Upper lobe of left lung (tissue), 6 donors: ENCODE measurements at regions not wholly inside any gene's neighbourhood (a gene's known extent, or its start where the extent isn't known, plus 50 kb on each side); places are given as distances from the start of the nearest gene placed in this dataset.

Experiments
- ATAC-seq, 2 donors: fragments of 200-7000 bp; cut with Tn5 transposase; one replicate each; pipeline ENCODE4 v1.9.1; 2022; ENCODE audit warnings: mild to moderate bottlenecking in 2 of 2, moderate library complexity in 2 of 2; ENCODE audit not compliant: low FRiP score in 2 of 2
- DNase-seq, 2 donors: peaks; one replicate each; pipeline ENCODE4 v3.0.0-alpha.2; 2019 to 2020
- H3K27ac ChIP-seq, 4 donors: fragments of 200-600 bp; sonication (generic); one replicate each; pipeline ENCODE4 v1.5.1; 2016 to 2019
- H3K27me3 ChIP-seq, 4 donors: fragments of 200-600 bp; sonication (generic); one replicate each; pipeline ENCODE4 v1.5.1; 2017 to 2019
- H3K36me3 ChIP-seq, 4 donors: fragments of 200-600 bp; sonication (generic); one replicate each; pipeline ENCODE4 v1.5.1; 2016 to 2019
- H3K4me1 ChIP-seq, 4 donors: fragments of 200-600 bp; sonication (generic); one replicate each; pipeline ENCODE4 v1.5.1; 2018 to 2019
- H3K4me3 ChIP-seq, 4 donors: fragments of 200-600 bp; sonication (generic); one replicate each; pipeline ENCODE4 v1.5.1; 2017 to 2019; ENCODE audit warnings: mild to moderate bottlenecking in 2 of 4, moderate library complexity in 1 of 4
- H3K9me3 ChIP-seq, 4 donors: fragments of 200-600 bp; sonication (generic); one replicate each; pipeline ENCODE4 v1.5.1; 2018 to 2019
- EP300 ChIP-seq, 4 donors: sonication (generic); formaldehyde crosslinking; IDR thresholded peaks; one replicate each; pipeline ENCODE4 v1.5.1; 2017; ENCODE audit warnings: antibody characterized with exemption in 4 of 4, control low read depth in 2 of 4
- POLR2A ChIP-seq, 4 donors: fragments of 450-650 bp; IDR thresholded peaks; one replicate each; pipeline ENCODE4 v1.5.1; 2016 to 2017; ENCODE audit warnings: antibody characterized with exemption in 4 of 4, mild to moderate bottlenecking in 2 of 4
- POLR2AphosphoS5 ChIP-seq, 2 donors: sonication (generic); formaldehyde crosslinking; IDR thresholded peaks; one replicate each; pipeline ENCODE4 v1.5.1; 2017; ENCODE audit warnings: antibody characterized with exemption in 2 of 2
- WGBS, 2 donors: methylation state at CpG; one replicate each; pipeline ENCODE4 v1.1.5; 2017 to 2018; 5-methylcytosine and 5-hydroxymethylcytosine counted together
- TF ChIP-seq, protein P1 (sequence below), 6 experiments: fragments of 450-650 bp in 4 of 6; fragments of 200-600 bp in 2 of 6; sonication (generic) in 2 of 6; IDR thresholded peaks; one replicate each; pipeline ENCODE4 v1.5.1; 2016 to 2019; ENCODE audit warnings: antibody characterized with exemption in 6 of 6
- donor health status: DM: no; HTN: no; CAD: no; lungs with moderate emphysema.
- donor health status: DM: no; HTN: yes; CAD: no; lungs with severe emphysema.

DNA sequence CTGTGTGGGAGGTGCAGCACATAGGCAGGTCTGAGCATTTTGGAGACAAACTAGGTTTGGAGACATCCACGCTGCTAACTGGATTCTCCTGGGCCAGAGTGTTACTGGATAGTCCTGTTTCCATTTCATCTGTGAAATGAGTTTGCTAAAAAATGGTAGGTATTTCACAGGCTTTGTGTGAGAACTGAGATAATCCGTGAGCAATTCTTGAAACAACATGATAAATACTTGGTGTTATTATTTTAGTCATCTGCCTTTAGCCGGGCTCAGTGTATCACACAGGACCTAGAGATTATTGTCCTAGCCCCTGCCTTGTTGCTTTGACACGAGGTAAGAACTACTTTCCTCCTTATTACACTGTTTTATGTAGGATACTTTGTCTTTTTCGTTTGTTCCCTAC lies 63.0 kb downstream of the PRR18 start:
- DNase-seq (no peak), ATAC-seq (no peak)
- TF ChIP-seq, protein P1, sequence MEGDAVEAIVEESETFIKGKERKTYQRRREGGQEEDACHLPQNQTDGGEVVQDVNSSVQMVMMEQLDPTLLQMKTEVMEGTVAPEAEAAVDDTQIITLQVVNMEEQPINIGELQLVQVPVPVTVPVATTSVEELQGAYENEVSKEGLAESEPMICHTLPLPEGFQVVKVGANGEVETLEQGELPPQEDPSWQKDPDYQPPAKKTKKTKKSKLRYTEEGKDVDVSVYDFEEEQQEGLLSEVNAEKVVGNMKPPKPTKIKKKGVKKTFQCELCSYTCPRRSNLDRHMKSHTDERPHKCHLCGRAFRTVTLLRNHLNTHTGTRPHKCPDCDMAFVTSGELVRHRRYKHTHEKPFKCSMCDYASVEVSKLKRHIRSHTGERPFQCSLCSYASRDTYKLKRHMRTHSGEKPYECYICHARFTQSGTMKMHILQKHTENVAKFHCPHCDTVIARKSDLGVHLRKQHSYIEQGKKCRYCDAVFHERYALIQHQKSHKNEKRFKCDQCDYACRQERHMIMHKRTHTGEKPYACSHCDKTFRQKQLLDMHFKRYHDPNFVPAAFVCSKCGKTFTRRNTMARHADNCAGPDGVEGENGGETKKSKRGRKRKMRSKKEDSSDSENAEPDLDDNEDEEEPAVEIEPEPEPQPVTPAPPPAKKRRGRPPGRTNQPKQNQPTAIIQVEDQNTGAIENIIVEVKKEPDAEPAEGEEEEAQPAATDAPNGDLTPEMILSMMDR (IDR thresholded peaks at IDR 0.05): no peak
- TF ChIP-seq EP300 (IDR thresholded peaks at IDR 0.05) (no peak), POLR2AphosphoS5 (IDR thresholded peaks at IDR 0.05) (no peak), POLR2A (IDR thresholded peaks at IDR 0.05) (no peak)
- 67 to 73% methylated on average over 5 of the region's 5 CpGs for WGBS, 2 donors
- H3K27me3 ChIP-seq: no peaks in the 10 kb centered on the region
- H3K27ac ChIP-seq: no peak overlapping the region
- H3K9me3 ChIP-seq: no peaks in the 10 kb centered on the region
- no peaks in the 10 kb centered on the region for H3K36me3 ChIP-seq
- H3K4me1 ChIP-seq: no peaks in the 10 kb centered on the region
- H3K4me3 ChIP-seq: no peak overlapping the region

DNA sequence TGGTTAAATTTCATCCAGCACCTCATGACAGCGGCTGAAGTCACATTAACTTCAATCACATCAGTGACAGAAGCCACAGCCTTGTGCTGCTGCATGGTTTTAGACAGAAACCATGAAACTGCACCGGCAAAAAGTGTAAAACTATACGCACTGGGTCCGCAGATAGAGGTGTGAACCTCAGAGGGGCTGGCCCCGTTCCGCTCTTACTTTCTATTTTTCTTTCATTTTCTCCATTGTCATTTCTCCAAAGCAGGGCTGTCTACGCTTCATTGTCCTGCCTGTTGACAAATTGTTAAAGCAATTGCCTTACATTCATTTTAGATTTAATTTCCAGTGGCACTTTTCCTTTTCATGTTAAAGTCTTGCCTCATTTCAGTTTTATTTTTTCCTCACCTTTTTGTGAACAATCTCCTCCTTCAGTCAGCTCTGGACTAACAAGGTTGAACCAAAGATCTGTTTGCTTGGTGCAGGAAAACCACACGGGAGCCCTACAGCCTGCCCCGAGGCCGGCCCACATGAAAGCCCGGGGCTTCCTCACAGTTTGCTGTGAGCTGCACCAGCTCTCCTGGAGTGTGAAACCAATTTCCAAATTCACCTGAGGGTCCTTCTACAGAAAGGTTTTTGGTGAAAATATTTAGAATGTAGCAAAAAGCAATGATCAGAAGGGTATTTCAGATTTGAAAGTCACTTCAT lies 63.7 kb downstream of the PRR18 start:
- no peaks in the 10 kb centered on the region for H3K27me3 ChIP-seq
- H3K27ac ChIP-seq: no peak overlapping the region
- ATAC-seq: no peak
- no peak for DNase-seq
- WGBS, 2 donors: 50 to 57% methylated on average over 11 of the region's 11 CpGs
- TF ChIP-seq POLR2AphosphoS5 (IDR thresholded peaks at IDR 0.05) (no peak), EP300 (IDR thresholded peaks at IDR 0.05) (no peak), POLR2A (IDR thresholded peaks at IDR 0.05) (no peak)
- TF ChIP-seq, protein P1 (IDR thresholded peaks at IDR 0.05): no peak
- no peak overlapping the region for H3K4me3 ChIP-seq
- no peaks in the 10 kb centered on the region for H3K36me3 ChIP-seq
- H3K4me1 ChIP-seq: no peaks in the 10 kb centered on the region
- H3K9me3 ChIP-seq: no peaks in the 10 kb centered on the region

DNA sequence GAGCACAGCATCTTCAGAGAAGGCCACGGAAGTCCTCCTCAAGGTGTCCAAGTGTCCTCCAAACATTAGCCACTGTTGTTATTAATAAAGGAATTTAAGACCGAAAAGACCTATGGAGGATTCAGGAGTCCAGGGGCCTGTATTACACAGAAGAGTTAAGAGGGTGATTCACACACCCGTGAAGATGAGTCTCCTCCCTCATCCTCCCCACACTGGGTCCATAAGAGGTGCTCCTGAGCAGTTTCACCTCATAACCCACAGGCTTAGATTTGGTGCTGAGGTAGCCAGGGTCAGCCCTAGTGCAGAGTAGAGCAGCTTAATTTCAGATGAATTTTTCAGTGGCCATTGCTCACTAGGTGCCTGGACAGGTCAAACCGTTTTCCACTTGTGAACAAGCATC lies 65.3 kb downstream of the PRR18 start:
- TF ChIP-seq POLR2AphosphoS5 (IDR thresholded peaks at IDR 0.05) (no peak), POLR2A (IDR thresholded peaks at IDR 0.05) (no peak), EP300 (IDR thresholded peaks at IDR 0.05) (no peak)
- TF ChIP-seq, protein P1 (IDR thresholded peaks at IDR 0.05): no peak
- WGBS, 2 donors: 81 to 93% methylated on average over 3 to 4 of the region's 4 CpGs
- no peak for ATAC-seq

DNA sequence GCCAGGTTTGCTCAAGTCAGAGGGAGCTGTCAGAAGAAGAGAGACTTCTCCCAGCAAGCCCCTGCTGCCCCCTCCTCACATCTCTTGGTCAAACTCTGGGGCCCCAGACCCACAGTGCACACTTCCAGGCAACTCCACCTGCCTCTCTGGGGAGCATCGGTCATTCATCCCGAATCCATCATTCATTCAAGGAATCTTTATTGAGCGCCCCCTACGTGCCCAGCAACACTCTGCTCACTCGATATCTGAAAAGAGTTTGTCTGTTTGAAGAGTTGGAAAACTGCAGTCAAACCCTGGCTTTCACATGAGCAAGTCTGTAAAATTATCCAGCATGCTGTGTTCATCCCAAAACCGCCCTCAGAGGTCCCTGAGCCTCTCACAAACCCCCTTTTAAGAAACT lies 66.2 kb downstream of the PRR18 start:
- no peak overlapping the region for H3K27ac ChIP-seq
- 74 to 81% methylated on average over 6 of the region's 6 CpGs for WGBS, 2 donors
- DNase-seq (no peak), ATAC-seq (no peak)
- H3K27me3 ChIP-seq: no peaks in the 10 kb centered on the region
- no peaks in the 10 kb centered on the region for H3K9me3 ChIP-seq
- no peak overlapping the region for H3K4me3 ChIP-seq
- peaks cover 0 to 5% (median 2%) of the 10 kb centered on the region in 4 donors for H3K4me1 ChIP-seq
- no peaks in the 10 kb centered on the region for H3K36me3 ChIP-seq
- no peak for TF ChIP-seq POLR2A (IDR thresholded peaks at IDR 0.05)
- TF ChIP-seq POLR2AphosphoS5 (IDR thresholded peaks at IDR 0.05): no peak
- TF ChIP-seq, protein P1 (IDR thresholded peaks at IDR 0.05): no peak
- no peak for TF ChIP-seq EP300 (IDR thresholded peaks at IDR 0.05)

More for the DNA sequence above, 65.3 kb downstream of the PRR18 start:
- DNase-seq: no peak
- Histone ChIP-seq H3K27me3 (no peaks in the 10 kb centered on the region), H3K4me1 (no peaks in the 10 kb centered on the region), H3K36me3 (no peaks in the 10 kb centered on the region), H3K4me3 (no peak overlapping the region), H3K27ac (no peak overlapping the region), H3K9me3 (no peaks in the 10 kb centered on the region)

DNA sequence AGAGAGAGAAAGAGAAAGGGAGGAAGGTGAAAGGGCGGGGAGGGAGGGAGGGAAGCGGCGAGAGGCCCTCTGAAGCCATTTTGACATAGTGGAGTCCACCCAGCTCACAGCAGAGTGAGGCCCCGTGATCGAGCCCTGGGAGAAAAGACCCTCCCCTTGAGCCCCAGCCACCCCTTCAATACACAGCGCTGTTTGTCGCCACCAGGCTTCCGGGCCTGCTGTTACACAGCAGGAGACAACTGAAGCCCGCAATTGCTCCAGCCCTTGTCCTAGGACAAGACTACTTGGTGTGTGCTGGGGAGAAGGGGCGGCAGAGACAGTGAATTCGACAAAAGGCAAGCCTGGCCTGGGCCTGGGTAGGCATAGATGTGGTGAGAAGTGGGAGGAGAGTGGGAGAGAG lies 67.3 kb downstream of the PRR18 start:
- ATAC-seq: no peak
- H3K27ac ChIP-seq: no peak overlapping the region

More for the DNA sequence above, 67.3 kb downstream of the PRR18 start:
- whole genome bisulfite sequencing, 2 donors: 70 to 77% methylated on average over 11 of the region's 11 CpGs
- no peak overlapping the region for H3K4me3 ChIP-seq
- H3K4me1 ChIP-seq: peaks cover 0 to 12% (median 5%) of the 10 kb centered on the region in 4 donors
- DNase-seq: no peak
- H3K27me3 ChIP-seq: no peaks in the 10 kb centered on the region
- no peaks in the 10 kb centered on the region for H3K9me3 ChIP-seq
- H3K36me3 ChIP-seq: no peaks in the 10 kb centered on the region
- TF ChIP-seq POLR2A (IDR thresholded peaks at IDR 0.05) (no peak), EP300 (IDR thresholded peaks at IDR 0.05) (no peak), POLR2AphosphoS5 (IDR thresholded peaks at IDR 0.05) (no peak)
- TF ChIP-seq, protein P1 (IDR thresholded peaks at IDR 0.05): no peak
